Esophagus muscularis mucosa (tissue), 4 donors: ENCODE measurements at regions not wholly inside any gene's neighbourhood (a gene's known extent, or its start where the extent isn't known, plus 50 kb on each side); places are given as distances from the start of the nearest gene placed in this dataset.

Source experiments
- DNase-seq: peaks from one replicate; pipeline ENCODE4 v3.0.0-alpha.2; 2017; ENCODE audit errors: extremely low spot score
- H3K27ac ChIP-seq, 4 donors: fragments of 200-600 bp; sonication (generic); replicated peaks in 1 of 4; 1 replicate in 3 of 4; 2 replicates in 1 of 4; pipeline ENCODE4 v1.5.1; 2016 to 2019; ENCODE audit warnings: mild to moderate bottlenecking in 1 of 4
- H3K27me3 ChIP-seq, 4 donors: fragments of 200-600 bp; sonication (generic); one replicate each; pipeline versions ENCODE4 v1.5.1 to v1.6.0; 2016 to 2019
- H3K36me3 ChIP-seq, 4 donors: fragments of 200-600 bp; sonication (generic); one replicate each; pipeline ENCODE4 v1.5.1; 2016 to 2019
- H3K4me1 ChIP-seq, 4 donors: fragments of 200-600 bp; sonication (generic); one replicate each; pipeline ENCODE4 v1.5.1; 2016 to 2019
- H3K4me3 ChIP-seq, 4 donors: fragments of 200-600 bp; sonication (generic); 1 replicate in 2 of 4; 2 replicates in 2 of 4; pipeline ENCODE4 v1.5.1; 2016 to 2019; ENCODE audit warnings: mild to moderate bottlenecking in 4 of 4, moderate library complexity in 1 of 4
- H3K9me3 ChIP-seq, 4 donors: fragments of 200-600 bp; sonication (generic); 1 replicate in 3 of 4; 2 replicates in 1 of 4; pipeline ENCODE4 v1.5.1; 2016 to 2019
- EP300 ChIP-seq: sonication (generic); formaldehyde crosslinking; IDR thresholded peaks from one replicate; pipeline ENCODE4 v1.6.1; 2017; ENCODE audit warnings: antibody characterized with exemption
- POLR2A ChIP-seq: fragments of 450-650 bp; IDR thresholded peaks from one replicate; pipeline ENCODE4 v1.6.1; 2017; ENCODE audit warnings: antibody characterized with exemption, moderate library complexity, mild to moderate bottlenecking, low read depth
- POLR2AphosphoS5 ChIP-seq, 2 donors: sonication (generic); formaldehyde crosslinking; IDR thresholded peaks; one replicate each; pipeline ENCODE4 v1.6.1; 2017; ENCODE audit warnings: antibody characterized with exemption in 2 of 2
- WGBS: methylation state at CpG from one replicate; pipeline ENCODE4 v1.1.5; 2018; 5-methylcytosine and 5-hydroxymethylcytosine counted together
- intact Hi-C: fragments of 100-400 bp; cut with DNase I; formaldehyde crosslinking; loops from one replicate; pipeline ENCODE4 v1.15.1; 2023
- TF ChIP-seq, protein P1 (sequence below), 3 experiments: fragments of 200-600 bp in 2 of 3; fragments of 450-650 bp in 1 of 3; sonication (generic) in 2 of 3; IDR thresholded peaks; one replicate each; pipeline ENCODE4 v1.5.1; 2017 to 2019; ENCODE audit warnings: antibody characterized with exemption in 3 of 3, mild to moderate bottlenecking in 2 of 3, moderate library complexity in 1 of 3

DNA sequence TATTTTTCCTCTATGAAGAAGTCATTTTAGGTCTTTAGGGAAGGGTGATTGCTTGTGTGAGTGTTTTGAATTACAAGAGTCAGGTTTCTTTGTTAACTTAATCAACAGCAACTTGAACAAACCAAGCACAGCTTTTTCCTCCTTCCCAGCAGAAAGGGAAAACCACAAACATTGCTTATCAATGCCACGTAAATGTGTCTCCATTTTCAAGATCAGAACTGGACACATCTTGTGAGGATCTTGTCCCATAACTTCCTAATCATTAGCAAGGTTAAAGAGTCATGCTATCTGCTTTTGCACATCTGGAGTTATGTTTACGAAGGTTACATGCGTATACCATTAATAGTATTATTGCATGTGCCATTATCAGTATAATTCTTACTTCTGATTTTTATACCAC is 248.0 kb upstream of the FLRT2 start:
- H3K27me3 ChIP-seq, result no peaks in the 10 kb centered on the region
- intact Hi-C loops, result no loop called here
- H3K9me3 ChIP-seq, result no peaks in the 10 kb centered on the region
- no peak for DNase-seq
- H3K4me1 ChIP-seq, result no peaks in the 10 kb centered on the region
- TF ChIP-seq, protein P1, sequence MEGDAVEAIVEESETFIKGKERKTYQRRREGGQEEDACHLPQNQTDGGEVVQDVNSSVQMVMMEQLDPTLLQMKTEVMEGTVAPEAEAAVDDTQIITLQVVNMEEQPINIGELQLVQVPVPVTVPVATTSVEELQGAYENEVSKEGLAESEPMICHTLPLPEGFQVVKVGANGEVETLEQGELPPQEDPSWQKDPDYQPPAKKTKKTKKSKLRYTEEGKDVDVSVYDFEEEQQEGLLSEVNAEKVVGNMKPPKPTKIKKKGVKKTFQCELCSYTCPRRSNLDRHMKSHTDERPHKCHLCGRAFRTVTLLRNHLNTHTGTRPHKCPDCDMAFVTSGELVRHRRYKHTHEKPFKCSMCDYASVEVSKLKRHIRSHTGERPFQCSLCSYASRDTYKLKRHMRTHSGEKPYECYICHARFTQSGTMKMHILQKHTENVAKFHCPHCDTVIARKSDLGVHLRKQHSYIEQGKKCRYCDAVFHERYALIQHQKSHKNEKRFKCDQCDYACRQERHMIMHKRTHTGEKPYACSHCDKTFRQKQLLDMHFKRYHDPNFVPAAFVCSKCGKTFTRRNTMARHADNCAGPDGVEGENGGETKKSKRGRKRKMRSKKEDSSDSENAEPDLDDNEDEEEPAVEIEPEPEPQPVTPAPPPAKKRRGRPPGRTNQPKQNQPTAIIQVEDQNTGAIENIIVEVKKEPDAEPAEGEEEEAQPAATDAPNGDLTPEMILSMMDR (IDR thresholded peaks at IDR 0.05), result no peak
- TF ChIP-seq POLR2AphosphoS5 (IDR thresholded peaks at IDR 0.05) (no peak), EP300 (no peak), POLR2A (no peak)
- H3K27ac ChIP-seq, result no peak overlapping the region
- H3K4me3 ChIP-seq, result no peak overlapping the region
- WGBS, result 83% methylated on average over 3 of the region's 3 CpGs
- H3K36me3 ChIP-seq, result no peaks in the 10 kb centered on the region

- DNase-seq, result no peak
- Histone ChIP-seq H3K4me3 (no peak overlapping the region), H3K9me3 (no peaks in the 10 kb centered on the region), H3K36me3 (no peaks in the 10 kb centered on the region), H3K27ac (no peak overlapping the region), H3K27me3 (no peaks in the 10 kb centered on the region), H3K4me1 (no peaks in the 10 kb centered on the region)
- no peak for TF ChIP-seq POLR2A
- TF ChIP-seq POLR2AphosphoS5 (IDR thresholded peaks at IDR 0.05), result no peak
- TF ChIP-seq, protein P1 (IDR thresholded peaks at IDR 0.05), result no peak
- TF ChIP-seq EP300, result no peak
- intact Hi-C loops, result no loop called here
- WGBS, result 90% methylated on average over 3 of the region's 3 CpGs
Observed at GRCh38 chr14:85288041-85288440, 241.9 kb upstream of the FLRT2 start.

- no peak for DNase-seq
- intact Hi-C loops, result no loop called here
- no peaks in the 10 kb centered on the region for H3K36me3 ChIP-seq
- no peaks in the 10 kb centered on the region for H3K27me3 ChIP-seq
- TF ChIP-seq POLR2A (no peak), POLR2AphosphoS5 (IDR thresholded peaks at IDR 0.05) (no peak), EP300 (no peak)
- TF ChIP-seq, protein P1 (IDR thresholded peaks at IDR 0.05), result no peak
- no peak overlapping the region for H3K4me3 ChIP-seq
- no peaks in the 10 kb centered on the region for H3K4me1 ChIP-seq
- 63% methylated on average over 3 of the region's 3 CpGs for WGBS
- H3K9me3 ChIP-seq, result no peaks in the 10 kb centered on the region
- H3K27ac ChIP-seq, result no peak overlapping the region
Observed at GRCh38 chr14:85291731-85292130, 238.2 kb upstream of the FLRT2 start.

DNA sequence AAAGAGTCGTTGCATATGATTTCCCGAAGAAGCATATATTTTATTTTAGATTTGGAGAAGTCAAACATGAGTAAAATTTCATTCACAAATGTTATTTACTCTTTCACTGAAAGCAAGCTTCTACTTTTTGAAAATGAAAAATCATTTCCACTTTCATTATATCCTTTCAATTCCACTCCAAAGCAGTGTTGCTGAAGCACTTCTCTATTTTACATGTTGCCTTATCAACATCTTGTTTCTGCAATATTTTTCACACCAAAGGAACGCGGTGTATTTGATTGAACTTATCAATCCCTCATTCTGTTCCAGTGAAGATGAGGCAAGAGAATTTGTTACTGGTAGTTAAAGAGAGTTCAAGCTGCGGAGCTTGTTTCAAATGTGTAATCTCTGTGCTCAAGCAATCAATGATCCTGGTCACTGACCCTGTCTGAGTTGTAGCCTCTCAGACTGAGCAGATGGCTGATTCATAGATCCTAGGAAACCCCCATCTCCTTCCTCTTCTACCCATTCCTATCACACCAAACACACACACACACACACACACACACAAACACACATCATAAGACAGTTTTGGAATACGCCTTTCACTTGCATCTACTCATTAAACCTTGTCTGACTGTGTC is 236.2 kb upstream of the FLRT2 start:
- TF ChIP-seq POLR2A, result no peak
- TF ChIP-seq EP300, result no peak
- TF ChIP-seq, protein P1 (IDR thresholded peaks at IDR 0.05), result no peak
- no peak for TF ChIP-seq POLR2AphosphoS5 (IDR thresholded peaks at IDR 0.05)
- intact Hi-C loops, result no loop called here
- H3K9me3 ChIP-seq, result no peaks in the 10 kb centered on the region
- no peak for DNase-seq
- WGBS, result 77% methylated on average over 6 of the region's 6 CpGs
- H3K4me1 ChIP-seq, result no peaks in the 10 kb centered on the region
- no peaks in the 10 kb centered on the region for H3K27me3 ChIP-seq
- H3K36me3 ChIP-seq, result no peaks in the 10 kb centered on the region
- H3K27ac ChIP-seq, result no peak overlapping the region
- H3K4me3 ChIP-seq, result no peak overlapping the region

DNA sequence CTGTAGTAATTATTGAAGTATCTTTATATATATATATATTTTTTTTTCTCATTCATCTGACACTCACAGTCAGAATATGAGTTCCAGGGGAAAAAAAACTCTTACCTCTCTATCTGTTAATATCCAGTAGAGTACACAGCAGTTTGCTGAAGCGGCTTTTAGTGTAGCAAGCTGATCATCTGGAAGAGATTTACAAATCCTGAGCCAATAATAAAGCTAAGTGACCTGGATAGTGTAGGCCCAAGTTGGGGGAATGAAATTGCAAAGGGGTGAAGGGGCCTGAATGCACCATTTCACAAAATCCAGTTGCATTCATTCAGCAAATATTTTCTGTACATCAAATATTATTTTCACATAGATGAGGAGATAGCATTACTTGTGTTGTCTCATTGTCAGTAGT is 234.6 kb upstream of the FLRT2 start:
- no peaks in the 10 kb centered on the region for H3K4me1 ChIP-seq
- no peaks in the 10 kb centered on the region for H3K9me3 ChIP-seq
- TF ChIP-seq EP300 (no peak), POLR2A (no peak), POLR2AphosphoS5 (IDR thresholded peaks at IDR 0.05) (no peak)
- TF ChIP-seq, protein P1 (IDR thresholded peaks at IDR 0.05), result no peak
- no peak overlapping the region for H3K27ac ChIP-seq
- no peak for DNase-seq
- 80% methylated on average over 1 of the region's 1 CpG for WGBS
- no peaks in the 10 kb centered on the region for H3K27me3 ChIP-seq
- H3K4me3 ChIP-seq, result no peak overlapping the region
- intact Hi-C loops, result no loop called here
- H3K36me3 ChIP-seq, result no peaks in the 10 kb centered on the region
